Chondrocyte (in vitro differentiated cells): ENCODE measurements at regions not wholly inside any gene's neighbourhood (a gene's known extent, or its start where the extent isn't known, plus 50 kb on each side); places are given as distances from the start of the nearest gene placed in this dataset.
"Not testable (repeated sequence)": the region's sequence is repeated elsewhere in the genome, so short reads cannot be mapped to it uniquely, and the experiment has no call there.

ENCODE experiments used
- DNase-seq: peaks from one replicate; pipeline ENCODE4 v3.0.0; 2021; ENCODE audit warnings: mixed read lengths, low spot score
- H3K27ac Mint-ChIP-seq: one replicate; pipeline ENCODE4 v1.8.0; 2021; ENCODE audit warnings: mild to moderate bottlenecking, moderate library complexity, mixed read lengths; ENCODE audit not compliant: unreplicated experiment
- H3K27me3 Mint-ChIP-seq: 2 replicates; pipeline ENCODE4 v1.8.0; 2021; ENCODE audit warnings: low read depth, mixed read lengths
- H3K36me3 Mint-ChIP-seq: 2 replicates; pipeline ENCODE4 v1.8.0; 2021; ENCODE audit warnings: low read depth, mixed read lengths
- H3K4me1 Mint-ChIP-seq: 2 replicates; pipeline ENCODE4 v1.8.0; 2021; ENCODE audit warnings: low read depth, mild to moderate bottlenecking, mixed read lengths
- H3K4me3 Mint-ChIP-seq: one replicate; pipeline ENCODE4 v1.8.0; 2021; ENCODE audit warnings: mild to moderate bottlenecking, moderate library complexity, mixed read lengths; ENCODE audit not compliant: unreplicated experiment
- H3K9me3 Mint-ChIP-seq: 2 replicates; pipeline ENCODE4 v1.8.0; 2021; ENCODE audit warnings: low read depth, mixed read lengths
- TF ChIP-seq, protein P1 (sequence below): fragments of 200-600 bp; sonication (generic); IDR thresholded peaks from 2 replicates; pipeline ENCODE4 v1.5.0; 2021; ENCODE audit warnings: antibody characterized with exemption, mild to moderate bottlenecking, moderate library complexity

DNA sequence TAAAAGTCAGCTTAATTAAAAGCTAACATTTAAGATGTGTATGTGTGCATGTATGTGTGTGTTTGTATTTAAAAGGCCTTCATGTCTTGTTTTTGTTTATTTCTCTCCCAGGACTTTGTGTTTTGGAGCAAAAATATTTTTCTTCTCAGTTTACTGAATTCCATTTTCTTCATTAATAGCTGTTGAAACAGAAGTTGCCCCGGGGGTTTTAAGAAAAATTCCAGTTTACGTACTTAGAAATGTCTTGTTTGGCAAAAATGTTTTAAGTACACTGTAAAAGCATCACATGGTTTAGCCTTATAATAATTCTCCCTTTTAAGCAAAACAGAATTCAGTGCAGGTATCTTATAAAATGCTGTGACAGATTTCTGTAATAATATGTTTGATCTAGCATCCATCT is 1233.0 kb upstream of the NRXN1 start:
- Mint-ChIP-seq H3K27me3 (no peaks in the 10 kb centered on the region), H3K36me3 (no peaks in the 10 kb centered on the region), H3K27ac (no peak overlapping the region), H3K4me3 (no peak overlapping the region), H3K9me3 (peaks cover 9% of the 10 kb centered on the region), H3K4me1 (no peaks in the 10 kb centered on the region)
- no peak for DNase-seq
- TF ChIP-seq, protein P1, sequence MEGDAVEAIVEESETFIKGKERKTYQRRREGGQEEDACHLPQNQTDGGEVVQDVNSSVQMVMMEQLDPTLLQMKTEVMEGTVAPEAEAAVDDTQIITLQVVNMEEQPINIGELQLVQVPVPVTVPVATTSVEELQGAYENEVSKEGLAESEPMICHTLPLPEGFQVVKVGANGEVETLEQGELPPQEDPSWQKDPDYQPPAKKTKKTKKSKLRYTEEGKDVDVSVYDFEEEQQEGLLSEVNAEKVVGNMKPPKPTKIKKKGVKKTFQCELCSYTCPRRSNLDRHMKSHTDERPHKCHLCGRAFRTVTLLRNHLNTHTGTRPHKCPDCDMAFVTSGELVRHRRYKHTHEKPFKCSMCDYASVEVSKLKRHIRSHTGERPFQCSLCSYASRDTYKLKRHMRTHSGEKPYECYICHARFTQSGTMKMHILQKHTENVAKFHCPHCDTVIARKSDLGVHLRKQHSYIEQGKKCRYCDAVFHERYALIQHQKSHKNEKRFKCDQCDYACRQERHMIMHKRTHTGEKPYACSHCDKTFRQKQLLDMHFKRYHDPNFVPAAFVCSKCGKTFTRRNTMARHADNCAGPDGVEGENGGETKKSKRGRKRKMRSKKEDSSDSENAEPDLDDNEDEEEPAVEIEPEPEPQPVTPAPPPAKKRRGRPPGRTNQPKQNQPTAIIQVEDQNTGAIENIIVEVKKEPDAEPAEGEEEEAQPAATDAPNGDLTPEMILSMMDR = no peak

- TF ChIP-seq, protein P1 = no peak
- Mint-ChIP-seq H3K27me3 (no peaks in the 10 kb centered on the region), H3K27ac (no peak overlapping the region), H3K4me1 (no peaks in the 10 kb centered on the region), H3K4me3 (no peak overlapping the region), H3K9me3 (peaks cover 6% of the 10 kb centered on the region), H3K36me3 (no peaks in the 10 kb centered on the region)
- DNase-seq = no peak
Measured at GRCh38 chr2:52264488-52264887, 1232.6 kb upstream of the NRXN1 start.

DNA sequence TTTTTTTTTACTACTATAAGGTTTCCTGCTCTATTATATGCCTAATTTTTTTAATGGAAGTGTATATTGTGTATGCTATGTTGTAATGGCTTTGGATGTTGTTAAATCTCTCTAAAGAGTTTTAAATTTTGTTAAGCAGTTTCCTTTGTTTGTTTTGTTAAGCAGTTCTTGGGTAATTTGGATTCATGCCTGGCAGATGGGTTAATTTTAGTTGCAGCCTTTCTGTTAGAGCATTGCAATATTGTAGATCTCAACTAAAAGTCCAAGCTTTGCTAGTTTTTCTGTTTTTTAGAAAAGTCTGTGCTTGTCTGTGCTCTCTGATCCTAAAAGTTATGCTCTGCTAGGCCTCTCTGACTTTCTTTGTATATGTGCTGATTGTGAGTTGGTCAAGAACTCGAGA is 1229.0 kb upstream of the NRXN1 start:
- H3K9me3 Mint-ChIP-seq = no peaks in the 10 kb centered on the region
- H3K36me3 Mint-ChIP-seq = no peaks in the 10 kb centered on the region
- no peaks in the 10 kb centered on the region for H3K4me1 Mint-ChIP-seq
- DNase-seq = no peak
- TF ChIP-seq, protein P1 = no peak
- H3K27me3 Mint-ChIP-seq = no peaks in the 10 kb centered on the region
- H3K4me3 Mint-ChIP-seq = no peak overlapping the region
- H3K27ac Mint-ChIP-seq = no peak overlapping the region

GRCh38 chr2:52258967-52259366 is 1227.0 kb upstream of the NRXN1 start:
- H3K4me1 Mint-ChIP-seq, H3K27ac Mint-ChIP-seq, H3K27me3 Mint-ChIP-seq, H3K4me3 Mint-ChIP-seq, DNase-seq, H3K36me3 Mint-ChIP-seq, H3K9me3 Mint-ChIP-seq: not testable (repeated sequence)

DNA sequence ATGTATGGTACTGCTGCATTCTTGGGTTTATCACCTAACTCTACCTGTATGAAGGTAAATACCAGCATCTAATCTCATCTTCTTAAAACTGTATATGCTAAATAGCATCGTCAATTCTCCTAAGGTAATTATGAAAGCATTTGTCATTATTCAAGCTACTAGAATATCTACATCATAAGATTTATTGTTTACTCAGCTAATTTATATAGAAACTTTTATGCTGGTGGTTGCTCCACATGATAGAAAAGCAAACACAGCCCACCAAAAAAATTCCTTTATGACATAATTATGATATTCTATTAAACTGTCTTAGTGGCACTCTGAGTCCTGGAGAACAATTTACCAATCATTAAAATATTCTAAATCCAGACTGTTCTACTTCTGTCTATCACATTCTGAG is 1226.1 kb upstream of the NRXN1 start:
- no peak overlapping the region for H3K4me3 Mint-ChIP-seq
- no peak overlapping the region for H3K27ac Mint-ChIP-seq
- H3K36me3 Mint-ChIP-seq = no peaks in the 10 kb centered on the region
- H3K27me3 Mint-ChIP-seq = no peaks in the 10 kb centered on the region
- no peaks in the 10 kb centered on the region for H3K4me1 Mint-ChIP-seq
- DNase-seq = no peak
- no peaks in the 10 kb centered on the region for H3K9me3 Mint-ChIP-seq
- TF ChIP-seq, protein P1 = no peak

DNA sequence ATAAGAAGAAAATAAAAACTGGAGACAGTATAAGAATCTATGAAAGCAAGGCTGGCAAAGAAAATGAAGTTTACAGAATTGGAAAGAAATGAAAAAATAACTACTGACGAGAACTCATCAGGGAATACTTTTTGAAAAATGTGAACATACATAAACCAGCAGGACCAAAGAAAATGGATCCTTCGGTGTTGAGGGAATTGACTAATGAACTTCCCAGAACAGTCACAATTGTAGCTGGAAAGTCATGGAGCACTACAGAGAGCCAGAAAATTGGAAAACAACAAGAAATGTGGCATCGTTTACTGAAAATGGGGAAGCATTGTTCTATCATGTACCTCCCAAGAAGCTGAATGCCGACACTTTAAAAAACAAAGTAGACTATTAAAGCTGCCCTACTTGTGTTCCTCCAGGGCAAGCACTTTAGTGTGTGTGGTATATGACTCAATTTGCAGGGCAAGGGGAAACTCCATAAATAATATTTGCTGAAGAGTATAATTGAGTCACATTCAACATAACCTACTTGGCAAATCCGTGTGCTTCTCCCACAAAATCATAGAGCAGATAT is 1221.6 kb upstream of the NRXN1 start:
- Mint-ChIP-seq H3K9me3 (no peaks in the 10 kb centered on the region), H3K4me3 (no peak overlapping the region), H3K4me1 (no peaks in the 10 kb centered on the region), H3K27me3 (peaks cover 2% of the 10 kb centered on the region), H3K27ac (no peak overlapping the region), H3K36me3 (no peaks in the 10 kb centered on the region)
- TF ChIP-seq, protein P1 = no peak
- DNase-seq = no peak
